Brain microvascular endothelial cell (primary cell): ENCODE measurements at regions not wholly inside any gene's neighbourhood (a gene's known extent, or its start where the extent isn't known, plus 50 kb on each side); places are given as distances from the start of the nearest gene placed in this dataset.
"Not testable (repeated sequence)": the region's sequence is repeated elsewhere in the genome, so short reads cannot be mapped to it uniquely, and the experiment has no call there.

Source experiments
- DNase-seq: peaks from one replicate; pipeline ENCODE4 v3.0.0-alpha.2; 2020
- H3K27ac ChIP-seq: fragments of 250-450 bp; sonication (Bioruptor Pico); 2 replicates; pipeline ENCODE4 v1.5.1; 2020; ENCODE audit warnings: mild to moderate bottlenecking, moderate library complexity
- H3K27me3 ChIP-seq: fragments of 250-450 bp; sonication (Bioruptor Pico); replicated peaks from 2 replicates; pipeline ENCODE4 v1.5.1; 2020; ENCODE audit warnings: mild to moderate bottlenecking
- H3K36me3 ChIP-seq: fragments of 250-450 bp; sonication (Bioruptor Pico); replicated peaks from 2 replicates; pipeline ENCODE4 v1.5.1; 2020; ENCODE audit warnings: mild to moderate bottlenecking
- H3K4me3 ChIP-seq: 2 replicates; pipeline ENCODE4 v1.5.1; 2011; ENCODE audit warnings: low read depth, mild to moderate bottlenecking, control low read depth, low read length, moderate library complexity
- CTCF ChIP-seq: IDR thresholded peaks from 2 replicates; pipeline ENCODE4 v1.5.1; 2011; ENCODE audit warnings: low read depth, mild to moderate bottlenecking, moderate library complexity, low read length, control low read depth, inconsistent platforms; ENCODE audit errors: missing control alignments
- in situ Hi-C: cut with HindIII; loops from 2 replicates; pipeline ENCODE4 v1.10.0; 2017; ENCODE audit warnings: low sequenced_read_pairs, low pct_ligation_motif_present

DNA sequence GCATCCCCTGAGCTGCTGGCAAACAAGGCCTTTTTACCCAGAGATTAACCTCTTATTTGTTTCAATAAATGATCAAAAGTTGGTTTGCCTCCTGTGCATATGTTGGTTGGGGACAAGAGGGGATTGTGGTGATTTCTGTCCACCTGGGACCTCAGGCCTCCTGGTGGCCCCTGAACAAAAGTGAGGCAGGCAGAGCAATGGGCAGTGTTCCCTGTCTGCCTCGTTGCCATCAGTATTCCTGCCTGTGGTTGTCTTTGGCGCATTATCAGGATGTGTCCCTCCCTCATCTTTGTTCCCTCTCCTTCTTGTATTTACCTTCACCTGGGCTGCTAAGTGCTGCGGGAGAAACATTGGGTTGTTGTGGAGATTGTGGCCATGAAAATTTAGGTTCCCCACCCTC, 65.3 kb upstream of the DRD5 start:
- Histone ChIP-seq H3K27ac (no peak overlapping the region), H3K27me3 (no peaks in the 10 kb centered on the region), H3K4me3 (no peak overlapping the region), H3K36me3 (no peaks in the 10 kb centered on the region)
- no peak for DNase-seq
- in situ Hi-C loops: no loop called here
- no peak for TF ChIP-seq CTCF

GRCh38 chr4:9718246-9718939, 63.0 kb upstream of the DRD5 start:
- H3K36me3 ChIP-seq, H3K4me3 ChIP-seq, H3K27ac ChIP-seq, H3K27me3 ChIP-seq, DNase-seq, in situ Hi-C loops: not testable (repeated sequence)

- DNase-seq, H3K4me3 ChIP-seq, H3K27ac ChIP-seq, in situ Hi-C loops, H3K27me3 ChIP-seq, H3K36me3 ChIP-seq: not testable (repeated sequence)
These were observed 59.3 kb upstream of the DRD5 start for GRCh38 chr4:9722131-9722530.
